Trophoblast cell (in vitro differentiated cells and primary cell): ENCODE measurements at regions not wholly inside any gene's neighbourhood (a gene's known extent, or its start where the extent isn't known, plus 50 kb on each side); places are given as distances from the start of the nearest gene placed in this dataset.
A peak's percentile ranks its signal among the peaks of the same experiment; 100 is the strongest.

ENCODE experiments used
- DNase-seq, 2 donors: peaks; one replicate each; pipeline ENCODE4 v3.0.0-alpha.2; 2016
- H2AFZ ChIP-seq: 2 replicates; pipeline ENCODE4 v1.6.1; 2013; ENCODE audit warnings: low read length, moderate library complexity, mild to moderate bottlenecking; ENCODE audit not compliant: insufficient read depth, poor library complexity
- H2AK5ac ChIP-seq: 2 replicates; pipeline ENCODE4 v1.6.1; 2013; ENCODE audit warnings: mild to moderate bottlenecking, low read length
- H2BK120ac ChIP-seq: 2 replicates; pipeline ENCODE4 v1.6.1; 2013; ENCODE audit warnings: low read length, mild to moderate bottlenecking, moderate library complexity; ENCODE audit not compliant: insufficient read depth, poor library complexity
- H2BK12ac ChIP-seq: 2 replicates; pipeline ENCODE4 v1.6.1; 2013; ENCODE audit warnings: mild to moderate bottlenecking, low read length, moderate library complexity
- H2BK5ac ChIP-seq: 2 replicates; pipeline ENCODE4 v1.6.1; 2013; ENCODE audit warnings: low read length, low read depth, moderate library complexity, mild to moderate bottlenecking; ENCODE audit not compliant: poor library complexity
- H3K14ac ChIP-seq: 2 replicates; pipeline ENCODE4 v1.6.1; 2013; ENCODE audit warnings: mild to moderate bottlenecking, low read length
- H3K18ac ChIP-seq: 2 replicates; pipeline ENCODE4 v1.6.1; 2013; ENCODE audit warnings: mild to moderate bottlenecking, low read length
- H3K23ac ChIP-seq: 2 replicates; pipeline ENCODE4 v1.6.1; 2013; ENCODE audit warnings: low read length
- H3K27ac ChIP-seq: 2 replicates; pipeline ENCODE4 v1.5.1; 2013; ENCODE audit warnings: low read depth, mild to moderate bottlenecking, inconsistent platforms, low read length, moderate library complexity
- H3K27me3 ChIP-seq: 2 replicates; pipeline ENCODE4 v1.6.1; 2013; ENCODE audit warnings: inconsistent platforms, mild to moderate bottlenecking, low read length, moderate library complexity; ENCODE audit not compliant: insufficient read depth
- H3K36me3 ChIP-seq, 2 experiments: 1 replicate in 1 of 2; 2 replicates in 1 of 2; pipeline ENCODE4 v1.6.1; 2013; ENCODE audit warnings: low read length in 2 of 2, mild to moderate bottlenecking in 2 of 2, moderate library complexity in 1 of 2; ENCODE audit not compliant: insufficient read depth in 2 of 2, control insufficient read depth in 1 of 2
- H3K4ac ChIP-seq: 2 replicates; pipeline ENCODE4 v1.6.1; 2013; ENCODE audit warnings: low read depth, mild to moderate bottlenecking, low read length, moderate library complexity
- H3K4me1 ChIP-seq, 2 experiments: 1 replicate in 1 of 2; 2 replicates in 1 of 2; pipeline ENCODE4 v1.6.1; 2013; ENCODE audit warnings: low read length in 2 of 2, mild to moderate bottlenecking in 2 of 2, moderate library complexity in 1 of 2; ENCODE audit not compliant: insufficient read depth in 2 of 2, control insufficient read depth in 1 of 2
- H3K4me2 ChIP-seq: 2 replicates; pipeline ENCODE4 v1.6.1; 2013; ENCODE audit warnings: inconsistent platforms, mild to moderate bottlenecking, low read length, moderate library complexity
- H3K4me3 ChIP-seq: 2 replicates; pipeline ENCODE4 v1.5.1; 2013; ENCODE audit warnings: mild to moderate bottlenecking, low read depth, low read length, inconsistent platforms
- H3K79me1 ChIP-seq: one replicate; pipeline ENCODE4 v1.6.1; 2013; ENCODE audit warnings: low read length
- H3K79me2 ChIP-seq: 2 replicates; pipeline ENCODE4 v1.6.1; 2013; ENCODE audit warnings: low read length, mild to moderate bottlenecking; ENCODE audit not compliant: control insufficient read depth, insufficient read depth, poor library complexity
- H3K9ac ChIP-seq: 2 replicates; pipeline ENCODE4 v1.6.1; 2013; ENCODE audit warnings: mild to moderate bottlenecking, low read length
- H3K9me3 ChIP-seq: 2 replicates; pipeline ENCODE4 v1.6.1; 2013; ENCODE audit warnings: low read depth, mild to moderate bottlenecking, control low read depth, inconsistent platforms, low read length; ENCODE audit not compliant: insufficient read depth
- H4K12ac ChIP-seq: 2 replicates; pipeline ENCODE4 v1.6.1; 2013; ENCODE audit warnings: low read depth, mild to moderate bottlenecking, low read length, moderate library complexity
- H4K8ac ChIP-seq: 2 replicates; pipeline ENCODE4 v1.6.1; 2013; ENCODE audit warnings: low read depth, mild to moderate bottlenecking, low read length, moderate library complexity
- H4K91ac ChIP-seq: one replicate; pipeline ENCODE4 v1.6.1; 2013; ENCODE audit warnings: low read depth, mild to moderate bottlenecking, low read length, moderate library complexity
- WGBS: extraction: QIAGEN DNeasy Blood & Tissue Kit; methylation state at CpG from one replicate; pipeline ENCODE4 v1.1.7; 2013; ENCODE audit warnings: missing lambda C conversion rate; ENCODE audit not compliant: insufficient read length, insufficient coverage; ENCODE audit errors: extremely low coverage; 5-methylcytosine and 5-hydroxymethylcytosine counted together

DNA sequence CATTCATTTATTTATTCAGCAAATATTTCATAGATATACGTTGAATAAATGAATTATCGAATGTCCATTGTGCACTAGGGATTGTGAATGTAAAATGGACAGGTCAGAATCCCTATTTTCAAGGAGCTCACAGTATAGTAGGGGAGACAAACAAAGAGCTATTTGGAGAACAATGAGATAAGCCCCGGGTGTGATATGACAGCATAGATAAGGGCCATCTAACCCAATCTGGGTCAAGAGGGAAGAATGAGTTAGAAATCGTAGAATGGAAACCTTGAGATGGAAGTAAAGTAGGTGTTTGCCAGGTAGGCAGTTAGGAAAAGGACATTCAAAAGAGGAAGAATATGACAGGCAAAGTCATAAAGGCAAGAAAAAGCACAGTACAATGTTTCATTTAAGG lies 132.2 kb upstream of the GOLGA6L4 start:
- Histone ChIP-seq H3K27me3 (no peaks in the 10 kb centered on the region), H3K4ac (no peak overlapping the region), H4K91ac (no peak overlapping the region), H3K9me3 (no peaks in the 10 kb centered on the region), H3K36me3 (no peaks in the 10 kb centered on the region), H2BK5ac (no peak overlapping the region), H2AFZ (no peak overlapping the region), H3K9ac (no peak overlapping the region), H3K14ac (no peak overlapping the region), H3K4me2 (no peak overlapping the region), H3K27ac (no peak overlapping the region), H2AK5ac (no peak overlapping the region), H4K8ac (no peak overlapping the region), H2BK12ac (no peak overlapping the region), H3K79me2 (no peaks in the 10 kb centered on the region), H3K4me3 (no peak overlapping the region), H3K4me1 (no peaks in the 10 kb centered on the region), H3K23ac (no peak overlapping the region), H3K79me1 (no peaks in the 10 kb centered on the region), H4K12ac (no peak overlapping the region), H3K18ac (no peak overlapping the region), H2BK120ac (no peak overlapping the region)
- DNase-seq, result no peak
- no CpG with 5 or more reads among the region's 4 CpGs for WGBS

DNA sequence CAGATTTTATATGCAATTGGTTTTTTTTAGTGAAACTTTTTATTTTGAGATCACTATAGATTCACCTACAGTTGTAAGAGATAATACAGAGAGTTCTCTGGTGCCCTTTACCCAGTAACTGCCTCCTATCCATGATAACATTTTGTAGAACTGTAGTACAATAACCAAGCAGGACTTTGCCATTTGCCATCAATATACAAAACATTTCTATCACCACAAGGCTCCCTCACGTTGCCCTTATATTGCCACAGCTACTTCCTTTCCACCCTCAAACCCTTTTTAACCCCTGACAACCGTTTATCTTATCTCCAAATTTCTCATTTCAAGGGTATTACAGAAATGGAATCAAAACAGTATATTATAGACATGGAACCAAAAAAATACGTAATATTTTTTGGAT lies 130.7 kb upstream of the GOLGA6L4 start:
- Histone ChIP-seq H4K91ac (no peak overlapping the region), H3K9me3 (no peaks in the 10 kb centered on the region), H3K18ac (no peak overlapping the region), H3K23ac (no peak overlapping the region), H2BK12ac (no peak overlapping the region), H2BK120ac (no peak overlapping the region), H3K79me2 (no peaks in the 10 kb centered on the region), H3K4me3 (no peak overlapping the region), H2AK5ac (no peak overlapping the region), H4K12ac (no peak overlapping the region), H2BK5ac (no peak overlapping the region), H3K27ac (no peak overlapping the region), H3K14ac (no peak overlapping the region), H3K36me3 (no peaks in the 10 kb centered on the region), H3K27me3 (no peaks in the 10 kb centered on the region), H3K4me2 (no peak overlapping the region), H4K8ac (no peak overlapping the region), H2AFZ (no peak overlapping the region), H3K79me1 (no peaks in the 10 kb centered on the region), H3K4ac (no peak overlapping the region), H3K4me1 (no peaks in the 10 kb centered on the region), H3K9ac (no peak overlapping the region)
- no peak for DNase-seq
- WGBS, result 100% methylated on average over 1 of the region's 3 CpGs

DNA sequence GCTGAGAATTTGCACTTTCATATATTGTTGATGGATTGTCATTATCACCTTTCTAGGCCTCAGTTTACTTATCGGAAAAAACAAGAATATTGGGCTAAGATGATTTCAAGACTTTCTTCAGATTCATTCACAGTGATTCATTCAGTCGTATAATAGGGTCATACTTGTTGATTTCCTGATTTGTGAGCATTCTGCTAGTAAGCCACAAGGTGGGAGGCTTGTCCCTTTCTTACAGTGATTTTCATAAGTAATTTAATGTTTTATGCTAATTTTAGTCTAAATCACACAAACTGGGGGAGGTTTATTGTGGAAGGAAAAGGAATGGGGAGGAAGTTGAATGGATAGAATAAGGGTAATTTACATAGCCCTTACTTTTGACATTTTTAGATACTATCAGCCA lies 126.8 kb upstream of the GOLGA6L4 start:
- H3K23ac ChIP-seq, result no peak overlapping the region
- no peaks in the 10 kb centered on the region for H3K79me1 ChIP-seq
- no peaks in the 10 kb centered on the region for H3K79me2 ChIP-seq
- no peaks in the 10 kb centered on the region for H3K4me1 ChIP-seq
- no peak overlapping the region for H3K18ac ChIP-seq
- WGBS, result no CpG with 5 or more reads among the region's 2 CpGs
- no peaks in the 10 kb centered on the region for H3K9me3 ChIP-seq
- no peak overlapping the region for H2BK12ac ChIP-seq
- no peak overlapping the region for H3K4me2 ChIP-seq
- H3K4me3 ChIP-seq, result no peak overlapping the region
- H3K14ac ChIP-seq, result no peak overlapping the region
- no peaks in the 10 kb centered on the region for H3K36me3 ChIP-seq
- H4K12ac ChIP-seq, result no peak overlapping the region
- no peak overlapping the region for H2BK120ac ChIP-seq
- H4K91ac ChIP-seq, result no peak overlapping the region
- no peak for DNase-seq
- no peak overlapping the region for H4K8ac ChIP-seq
- H2AK5ac ChIP-seq, result no peak overlapping the region
- no peak overlapping the region for H3K9ac ChIP-seq
- H3K27ac ChIP-seq, result no peak overlapping the region
- H3K4ac ChIP-seq, result no peak overlapping the region
- no peak overlapping the region for H2BK5ac ChIP-seq
- H3K27me3 ChIP-seq, result no peaks in the 10 kb centered on the region
- H2AFZ ChIP-seq, result no peak overlapping the region

DNA sequence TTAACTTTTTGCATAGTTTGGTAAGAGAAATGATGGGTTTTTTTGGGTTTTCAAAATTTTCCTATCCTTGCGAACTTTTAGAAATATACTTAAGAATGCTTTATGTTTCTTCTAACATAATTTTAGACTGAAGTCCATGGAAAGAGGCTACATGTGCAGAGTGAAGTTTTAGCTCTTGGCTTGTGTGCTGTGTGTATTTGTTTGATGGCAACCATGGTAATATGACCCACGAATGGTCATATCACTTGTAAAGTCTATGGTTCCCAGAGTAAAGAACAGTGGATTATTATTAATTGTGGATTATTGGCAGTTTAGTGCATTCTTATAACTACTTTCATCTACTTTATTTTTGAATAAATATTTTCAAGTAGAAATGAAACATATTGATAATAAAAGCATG lies 124.0 kb upstream of the GOLGA6L4 start:
- Histone ChIP-seq H2BK5ac (no peak overlapping the region), H4K91ac (no peak overlapping the region), H3K4me3 (no peak overlapping the region), H3K4me1 (no peaks in the 10 kb centered on the region), H2AK5ac (no peak overlapping the region), H2AFZ (no peak overlapping the region), H3K79me2 (no peaks in the 10 kb centered on the region), H4K8ac (no peak overlapping the region), H3K27ac (no peak overlapping the region), H3K4me2 (no peak overlapping the region), H3K79me1 (no peaks in the 10 kb centered on the region), H3K27me3 (no peaks in the 10 kb centered on the region), H4K12ac (no peak overlapping the region), H3K14ac (no peak overlapping the region), H2BK120ac (no peak overlapping the region), H2BK12ac (no peak overlapping the region), H3K4ac (no peak overlapping the region), H3K23ac (no peak overlapping the region), H3K9ac (no peak overlapping the region), H3K18ac (no peak overlapping the region), H3K36me3 (no peaks in the 10 kb centered on the region), H3K9me3 (no peaks in the 10 kb centered on the region)
- DNase-seq, result no peak
- WGBS, result no CpG with 5 or more reads among the region's 2 CpGs

DNA sequence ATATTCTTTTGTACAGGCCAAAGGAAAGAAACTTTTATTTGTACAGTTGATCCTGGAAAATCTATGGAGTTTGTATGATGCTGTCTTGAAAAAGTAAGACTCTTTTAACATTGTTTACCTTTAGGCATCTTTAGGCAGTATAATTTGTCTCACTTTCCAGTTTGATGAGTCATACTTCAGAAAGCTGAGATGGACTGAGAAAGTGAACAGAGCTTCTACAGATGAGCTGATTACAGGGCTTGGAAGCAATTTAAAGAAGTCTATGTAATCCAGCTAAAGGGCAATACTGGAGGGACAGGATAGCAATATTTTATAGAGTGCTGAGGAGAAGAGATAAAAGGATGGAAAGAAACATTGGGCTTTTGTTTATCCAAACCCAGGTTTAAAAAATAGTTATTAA lies 123.5 kb upstream of the GOLGA6L4 start:
- no peak overlapping the region for H4K8ac ChIP-seq
- no peak overlapping the region for H2BK5ac ChIP-seq

More for the DNA sequence above, 123.5 kb upstream of the GOLGA6L4 start:
- Histone ChIP-seq H4K12ac (no peak overlapping the region), H2AK5ac (no peak overlapping the region), H3K4me2 (no peak overlapping the region), H2BK120ac (no peak overlapping the region), H3K9me3 (no peaks in the 10 kb centered on the region), H3K79me1 (no peaks in the 10 kb centered on the region), H4K91ac (no peak overlapping the region), H3K4ac (no peak overlapping the region), H3K27me3 (no peaks in the 10 kb centered on the region), H3K4me3 (no peak overlapping the region), H3K27ac (no peak overlapping the region), H3K23ac (no peak overlapping the region), H3K4me1 (no peaks in the 10 kb centered on the region), H3K79me2 (no peaks in the 10 kb centered on the region), H3K36me3 (no peaks in the 10 kb centered on the region), H3K18ac (no peak overlapping the region), H2BK12ac (no peak overlapping the region), H3K14ac (no peak overlapping the region), H2AFZ (no peak overlapping the region), H3K9ac (no peak overlapping the region)
- DNase-seq, result peak in 1 of 2 donors; percentile 9
